ENCODE measurements at regions not wholly inside any gene's neighbourhood (a gene's known extent, or its start where the extent isn't known, plus 50 kb on each side); places are given as distances from the start of the nearest gene placed in this dataset.
"Not testable (repeated sequence)": the region's sequence is repeated elsewhere in the genome, so short reads cannot be mapped to it uniquely, and the experiment has no call there.

DNA sequence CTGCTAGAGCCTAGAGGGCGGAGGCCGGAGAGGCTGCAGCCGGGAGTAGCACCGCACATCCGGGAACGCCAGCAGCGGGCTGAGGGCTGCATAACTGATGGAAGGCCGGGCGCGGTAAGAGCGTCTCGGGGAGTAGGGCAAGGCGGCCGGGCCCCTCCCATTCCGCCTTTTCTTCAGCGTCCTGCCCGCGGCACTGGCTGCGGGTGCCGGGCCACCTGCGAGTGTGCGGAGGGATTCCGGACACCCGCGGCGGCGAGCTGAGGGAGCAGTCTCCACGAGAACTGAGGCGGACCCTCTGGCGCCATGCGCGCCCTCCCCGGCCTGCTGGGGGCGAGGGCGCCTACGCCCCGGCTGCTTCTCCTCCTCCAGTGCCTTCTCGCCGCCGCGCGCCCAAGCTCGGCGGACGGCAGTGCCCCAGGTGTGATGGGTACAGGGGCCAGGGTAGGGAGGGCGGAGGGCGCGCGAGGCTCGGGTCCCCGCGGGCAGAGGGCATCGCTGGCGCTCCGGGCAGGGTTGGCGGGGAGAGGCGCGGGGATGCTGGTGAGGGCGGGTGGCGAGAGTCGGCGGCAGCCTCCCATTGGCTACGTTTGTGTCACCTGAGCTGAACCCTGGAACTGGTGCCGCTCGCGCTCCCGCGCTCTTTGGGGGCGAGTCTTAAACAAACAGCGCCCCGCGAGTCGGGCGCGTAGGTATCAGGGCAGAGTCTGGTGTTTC is 334.4 kb downstream of the SRGAP2C start:
- DNase-seq: peak; percentile 63

DNA sequence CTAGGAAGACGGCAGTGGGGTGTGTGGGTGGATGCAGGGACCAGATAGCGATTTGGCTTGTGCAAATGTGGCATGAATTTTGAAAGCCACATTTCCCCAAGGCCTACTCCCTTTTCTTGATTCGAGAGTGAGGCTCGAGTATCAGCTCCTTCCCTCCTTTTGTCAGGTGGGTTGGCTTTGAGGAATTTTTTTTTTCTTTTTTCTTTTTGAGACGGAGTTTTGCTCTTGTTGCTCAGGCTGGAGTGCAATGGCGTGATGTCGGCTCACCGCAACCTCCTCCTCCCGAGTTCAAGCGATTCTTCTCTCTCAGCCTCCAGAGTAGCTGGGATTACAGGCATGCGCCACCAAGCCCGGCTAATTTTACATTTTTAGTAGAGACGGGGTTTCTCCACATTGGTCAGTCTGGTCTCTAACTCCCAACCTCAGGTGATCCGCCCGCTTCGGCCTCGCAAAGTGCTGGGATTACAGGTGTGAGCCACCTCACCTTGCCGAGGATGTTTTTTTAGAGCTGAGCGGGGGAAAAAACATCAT is 335.0 kb downstream of the SRGAP2C start:
- DNase-seq: not testable (repeated sequence)

DNA sequence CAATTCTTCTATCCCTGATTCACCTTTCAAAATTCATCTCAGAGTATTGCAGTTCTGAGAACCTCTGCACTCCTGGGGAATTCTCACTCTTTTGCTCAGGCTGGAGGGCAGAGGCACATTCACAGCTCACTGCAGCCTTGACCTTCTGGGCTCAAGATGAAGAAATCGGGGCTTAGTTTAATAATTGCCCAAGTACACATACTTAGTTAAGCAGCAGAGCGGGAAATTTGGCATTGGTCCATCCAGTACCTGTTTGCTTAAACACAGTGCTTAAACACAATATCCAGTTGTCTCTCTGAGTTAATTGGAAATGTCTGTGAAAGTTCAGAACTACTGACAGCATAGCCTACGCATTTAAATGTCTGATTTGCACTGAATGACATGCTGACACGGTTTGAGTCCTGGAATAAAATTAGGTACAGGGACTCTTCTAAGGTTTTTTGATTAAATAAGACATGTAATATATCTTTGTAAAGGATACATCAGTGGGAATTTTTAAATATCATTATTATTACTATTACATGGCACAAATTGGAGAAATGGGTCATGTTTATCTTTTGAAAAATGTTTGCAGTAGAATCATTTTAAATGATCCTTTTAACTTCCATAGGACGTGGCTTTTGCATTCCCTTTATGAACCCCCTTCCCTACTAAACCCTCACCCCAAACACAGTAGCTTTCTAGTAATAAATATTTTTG is 337.4 kb downstream of the SRGAP2C start:
- DNase-seq: no peak

DNA sequence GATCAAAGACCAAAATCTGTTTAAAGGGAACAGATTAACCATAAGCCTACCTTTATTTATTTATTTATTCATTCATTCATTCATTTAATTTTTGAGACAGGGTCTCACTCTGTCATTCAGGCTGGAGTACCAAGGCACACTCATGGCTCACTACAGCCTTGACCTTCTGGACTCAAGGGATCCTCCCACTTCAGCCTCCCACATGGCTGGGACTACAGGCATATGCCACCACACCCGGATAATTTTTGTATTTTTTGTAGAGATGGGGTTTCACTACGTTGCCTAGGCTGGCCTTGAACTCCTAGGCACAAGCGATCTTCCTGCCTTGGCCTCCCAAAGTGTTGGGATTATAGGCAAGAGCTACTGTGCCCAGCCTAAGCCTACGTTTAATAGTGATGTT is 338.3 kb downstream of the SRGAP2C start:
- DNase-seq: not testable (repeated sequence)

DNA sequence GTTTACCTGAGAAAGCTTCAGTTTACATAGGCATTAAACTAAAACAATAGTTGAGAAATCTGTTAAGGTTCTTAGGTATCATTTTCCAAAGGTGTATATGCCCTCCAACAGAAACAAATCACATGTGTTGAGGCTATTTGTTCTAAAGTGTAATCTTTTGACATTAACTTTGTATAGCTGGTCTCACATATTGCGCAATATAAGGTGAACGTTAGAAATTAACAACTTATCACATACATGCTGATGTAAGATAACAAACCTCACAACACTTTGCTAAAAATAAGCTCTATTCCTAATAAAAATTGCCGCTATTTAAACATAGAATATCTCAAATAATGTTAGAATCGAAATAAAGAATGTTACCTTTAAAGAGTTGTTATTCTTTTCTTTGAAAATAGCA is 340.6 kb downstream of the SRGAP2C start:
- DNase-seq: no peak

DNA sequence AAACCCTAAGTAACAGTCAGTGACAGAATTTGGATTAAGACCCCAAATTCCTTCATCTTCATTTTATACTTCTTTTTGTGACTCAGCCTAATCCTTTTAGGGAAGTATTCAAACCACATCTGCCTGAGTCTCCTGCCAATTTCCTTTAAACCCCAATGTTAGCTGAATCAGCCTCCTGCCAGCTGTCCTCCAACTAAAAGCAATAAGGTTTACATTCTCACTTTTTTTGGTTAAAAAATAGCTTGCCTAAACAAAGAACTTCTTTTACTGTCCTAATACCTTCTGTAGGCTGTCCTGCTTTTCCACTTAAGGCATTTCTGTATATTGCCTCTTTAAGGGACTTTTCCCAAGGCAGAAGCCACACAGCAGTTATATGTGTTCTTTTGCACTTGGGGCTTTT is 344.2 kb downstream of the SRGAP2C start:
- not testable (repeated sequence) for DNase-seq

DNA sequence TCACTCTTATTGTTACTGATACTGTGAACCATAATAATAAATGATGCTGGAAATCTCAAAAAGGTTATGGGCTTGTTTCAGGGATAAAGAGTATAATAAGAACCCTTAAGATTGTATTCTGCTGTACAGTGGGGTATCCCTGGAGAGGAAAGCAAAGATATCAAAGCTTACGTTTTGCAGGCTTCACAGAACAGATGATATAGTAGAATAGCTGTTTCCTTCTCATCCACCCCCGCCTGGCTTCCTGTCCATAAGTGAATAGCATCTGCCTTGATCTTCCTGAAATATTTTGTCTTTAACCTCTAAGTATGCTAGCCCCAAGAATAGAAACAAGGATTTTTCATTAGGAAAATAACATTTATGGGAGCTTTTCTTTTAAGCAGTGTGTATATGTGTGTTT is 345.3 kb downstream of the SRGAP2C start:
- not testable (repeated sequence) for DNase-seq

DNA sequence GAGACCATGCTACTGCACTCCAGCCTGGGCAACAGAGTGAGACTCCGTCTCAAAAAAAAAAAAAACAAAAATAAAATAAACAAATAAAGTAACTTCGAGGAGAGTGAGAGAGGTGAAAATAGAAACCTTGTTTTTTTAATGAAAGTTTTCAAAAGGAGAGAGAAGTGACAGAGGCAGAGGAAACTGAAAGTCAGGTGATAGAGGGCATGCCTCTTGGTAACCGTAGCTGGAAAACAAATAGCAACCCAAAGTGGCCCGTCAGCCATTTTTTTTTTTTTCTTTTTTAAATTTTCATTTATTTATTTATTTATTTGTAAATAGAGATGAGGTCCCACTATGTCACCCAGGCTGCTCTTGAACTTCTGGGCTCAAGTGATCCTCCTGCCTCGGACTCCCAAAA is 347.0 kb downstream of the SRGAP2C start:
- not testable (repeated sequence) for DNase-seq

DNA sequence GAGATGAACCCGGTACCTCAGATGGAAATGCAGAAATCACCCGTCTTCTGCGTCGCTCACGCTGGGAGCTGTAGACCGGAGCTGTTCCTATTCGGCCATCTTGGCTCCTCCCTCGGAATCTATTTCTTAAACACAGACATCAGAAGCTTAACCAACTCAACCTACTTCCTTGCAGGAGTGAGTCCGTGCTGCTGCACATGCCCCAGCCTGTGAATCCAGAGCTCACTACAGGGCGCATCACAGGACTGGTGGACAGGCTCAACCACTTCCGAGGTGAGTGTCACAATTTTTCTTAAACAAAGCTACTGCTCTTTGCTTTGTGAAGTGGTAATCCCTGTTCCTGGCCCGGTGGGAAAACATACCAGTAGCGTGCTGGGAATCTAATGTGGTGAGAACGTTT is 353.4 kb downstream of the SRGAP2C start:
- not testable (repeated sequence) for DNase-seq

DNA sequence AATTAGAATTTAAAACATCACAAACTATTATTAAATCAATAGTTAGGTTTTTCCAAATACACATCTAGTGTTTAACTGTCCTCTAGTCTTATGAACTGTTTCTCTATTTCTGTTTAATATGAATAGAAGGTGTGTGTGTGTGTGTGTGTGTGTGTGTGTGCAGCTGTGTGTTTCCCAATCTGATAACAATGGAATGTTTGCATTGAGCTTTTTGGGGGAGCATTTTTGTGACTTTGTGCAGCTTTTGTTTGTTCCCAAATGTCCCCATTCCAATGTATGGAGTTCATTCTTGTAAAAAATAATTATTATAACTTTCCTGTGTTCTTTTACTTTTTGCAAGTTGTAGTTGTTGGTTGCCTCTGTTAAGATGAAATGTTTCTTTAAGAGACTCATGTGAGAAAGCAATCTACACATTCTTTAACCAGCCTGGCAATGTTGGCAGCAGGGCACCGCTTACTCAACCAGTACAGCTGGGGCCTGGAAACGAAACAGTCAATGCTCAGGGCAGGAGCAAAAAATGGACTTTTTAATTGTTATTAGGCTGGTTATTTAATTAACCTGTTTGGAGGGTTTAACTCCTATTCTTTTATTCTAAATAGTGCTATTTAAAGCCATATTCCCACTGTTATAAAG is 354.3 kb downstream of the SRGAP2C start:
- DNase-seq: no peak

DNA sequence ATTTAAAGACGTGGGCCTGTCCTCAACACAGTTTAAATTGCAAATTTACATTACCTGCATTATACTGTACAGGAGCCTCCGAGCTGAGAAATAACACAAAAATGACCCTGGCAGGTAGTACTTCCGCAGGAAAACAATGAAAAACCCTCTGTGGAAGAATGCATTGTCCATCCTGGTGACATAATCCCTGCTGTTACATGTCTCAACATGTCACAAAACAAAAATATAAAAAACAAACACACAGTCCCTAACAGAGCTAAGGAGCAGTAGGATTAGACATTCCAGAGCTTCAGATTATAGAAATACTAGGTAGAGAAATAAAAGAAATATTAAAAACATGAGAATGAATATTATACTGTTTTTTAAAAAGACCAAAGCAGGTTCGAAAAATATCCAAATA is 359.2 kb downstream of the SRGAP2C start:
- DNase-seq: not testable (repeated sequence)

DNA sequence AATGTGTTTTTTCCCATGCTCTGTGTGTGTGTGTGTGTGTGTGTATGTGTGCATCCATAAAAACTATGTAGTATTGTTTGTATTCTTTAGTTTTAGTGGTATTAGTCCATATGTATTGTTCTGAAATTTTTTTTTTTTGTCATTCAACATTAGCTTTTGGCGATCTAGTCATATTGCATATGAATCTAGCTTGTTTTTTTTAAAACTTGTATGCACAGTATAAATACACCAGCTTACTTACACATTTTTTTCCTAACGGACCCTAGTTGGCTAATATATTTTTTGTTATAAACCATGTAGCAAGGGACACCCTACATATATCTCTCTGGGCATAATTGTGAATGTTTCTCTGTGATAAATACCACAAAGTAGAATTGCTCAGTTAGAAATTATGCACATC is 359.7 kb downstream of the SRGAP2C start:
- no peak for DNase-seq

DNA sequence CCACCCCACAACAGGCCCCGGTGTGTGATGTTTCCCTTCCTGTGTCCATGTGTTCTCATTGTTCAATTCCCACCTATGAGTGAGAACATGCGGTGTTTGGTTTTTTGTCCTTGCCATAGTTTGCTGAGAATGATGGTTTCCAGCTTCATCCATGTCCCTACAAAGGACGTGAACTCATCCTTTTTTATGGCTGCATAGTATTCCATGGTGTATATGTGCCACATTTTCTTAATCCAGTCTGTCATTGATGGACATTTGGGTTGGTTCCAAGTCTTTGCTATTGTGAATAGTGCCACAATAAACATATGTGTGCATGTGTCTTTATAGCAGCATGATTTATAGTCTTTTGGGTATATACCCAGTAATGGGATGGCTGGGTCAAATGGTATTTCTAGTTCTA is 361.1 kb downstream of the SRGAP2C start:
- DNase-seq: not testable (repeated sequence)

DNA sequence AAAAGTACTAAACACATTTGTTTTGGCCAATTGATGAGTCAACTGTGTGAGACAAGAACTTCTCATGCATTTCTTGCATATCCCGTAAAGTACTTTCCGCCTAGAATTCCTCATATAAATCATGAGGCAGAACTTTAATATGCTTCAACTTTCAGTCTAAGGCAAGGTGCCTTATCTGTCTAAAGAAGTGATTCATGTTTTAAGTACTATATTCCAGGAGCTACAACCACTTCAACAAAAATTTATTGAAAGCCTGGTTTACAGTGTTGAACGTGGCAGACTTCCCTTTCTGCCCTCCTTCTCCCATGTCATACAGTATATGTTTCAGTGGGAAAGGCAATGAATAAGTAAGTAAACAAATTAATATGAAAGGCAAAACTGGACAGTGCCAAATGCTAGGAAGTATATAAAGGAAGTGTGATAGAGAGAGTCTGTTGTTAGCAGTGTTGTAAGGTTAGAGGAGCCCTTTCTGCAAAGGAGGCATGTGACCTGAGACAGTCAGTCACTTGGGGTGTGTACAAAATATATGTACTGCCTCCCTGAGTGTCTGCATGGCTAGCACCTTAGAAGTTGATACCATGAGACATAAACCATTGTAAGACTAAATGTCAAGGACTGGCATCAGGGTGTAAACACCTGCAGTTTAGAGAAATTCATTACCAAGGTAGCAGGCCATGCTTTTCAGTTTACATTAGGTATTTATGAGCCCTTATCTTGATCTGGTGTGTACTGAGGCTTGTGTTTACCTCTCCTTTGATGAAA is 362.2 kb downstream of the SRGAP2C start:
- DNase-seq: no peak

DNA sequence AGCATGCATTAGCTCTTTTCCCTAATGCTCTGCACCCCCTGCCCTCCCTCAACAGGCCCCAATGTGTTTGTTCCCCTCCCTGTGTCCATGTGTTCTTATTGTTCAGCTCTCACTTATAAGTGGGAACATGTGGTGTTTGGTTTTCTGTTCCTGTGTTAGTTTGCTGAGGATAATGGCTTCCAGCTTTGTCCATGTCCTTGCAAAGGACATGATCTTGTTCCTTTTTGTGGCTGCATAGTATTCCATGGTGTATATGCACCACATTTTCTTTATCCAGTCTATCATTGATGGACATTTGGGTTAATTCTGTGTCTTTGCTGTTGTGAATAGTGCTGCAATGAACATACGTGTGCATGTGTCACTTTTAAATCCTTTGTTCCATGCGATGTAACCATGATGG is 363.0 kb downstream of the SRGAP2C start:
- DNase-seq: not testable (repeated sequence)

DNA sequence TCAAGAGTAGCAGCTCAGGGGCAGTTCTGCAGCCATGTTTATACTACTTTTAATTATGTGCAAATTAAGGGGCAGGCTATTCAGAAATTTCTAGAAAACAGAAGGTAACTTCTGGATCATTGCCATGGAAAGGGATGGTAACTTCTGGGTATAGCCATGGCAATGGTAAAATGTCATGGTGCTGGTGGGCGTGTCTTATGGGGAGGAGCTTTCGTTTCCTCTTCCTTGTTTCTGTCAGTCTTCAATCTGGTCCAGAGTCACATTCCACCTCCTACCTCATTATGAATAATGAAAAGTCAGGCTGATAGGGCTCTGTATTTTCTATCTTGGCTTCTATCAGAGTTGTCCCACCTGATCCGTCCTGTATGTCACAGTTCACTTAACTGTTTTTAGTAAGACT is 366.0 kb downstream of the SRGAP2C start:
- not testable (repeated sequence) for DNase-seq

DNA sequence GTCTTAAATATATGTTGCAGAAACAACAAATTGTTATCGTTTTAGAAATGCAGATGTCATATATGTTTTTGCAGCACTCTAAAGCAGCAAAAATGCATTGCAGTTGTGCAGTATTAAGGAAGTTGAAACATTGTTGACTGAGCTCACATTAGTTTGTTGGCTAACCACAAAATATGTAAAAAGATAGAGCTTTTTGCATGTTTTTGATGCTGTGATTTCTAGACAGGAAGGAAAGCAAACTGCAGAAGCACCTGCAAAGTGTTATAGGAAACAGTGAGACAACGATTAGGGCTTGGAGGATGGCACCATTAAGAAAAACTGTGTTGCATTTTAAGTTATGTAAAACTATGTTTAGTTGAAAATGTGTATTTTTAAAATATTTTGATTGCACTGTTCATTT is 366.7 kb downstream of the SRGAP2C start:
- DNase-seq: not testable (repeated sequence)

DNA sequence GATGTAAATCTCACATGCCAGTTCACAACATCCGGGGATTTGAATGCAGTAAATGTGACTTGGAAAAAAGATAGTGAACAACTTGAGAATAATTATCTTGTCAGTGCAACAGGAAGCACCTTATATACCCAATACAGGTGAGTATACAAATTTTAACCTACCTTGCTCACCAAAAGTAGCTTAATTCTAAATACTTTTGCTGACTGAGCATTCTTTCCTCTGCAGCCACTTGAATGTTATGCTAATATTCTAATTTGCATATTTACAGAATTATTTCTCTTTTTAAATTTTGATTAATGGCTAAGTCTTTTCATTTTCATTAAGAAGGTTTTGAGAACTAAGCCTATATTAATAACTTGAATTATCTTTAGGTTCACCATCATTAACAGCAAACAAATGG is 371.8 kb downstream of the SRGAP2C start:
- DNase-seq: not testable (repeated sequence)

DNA sequence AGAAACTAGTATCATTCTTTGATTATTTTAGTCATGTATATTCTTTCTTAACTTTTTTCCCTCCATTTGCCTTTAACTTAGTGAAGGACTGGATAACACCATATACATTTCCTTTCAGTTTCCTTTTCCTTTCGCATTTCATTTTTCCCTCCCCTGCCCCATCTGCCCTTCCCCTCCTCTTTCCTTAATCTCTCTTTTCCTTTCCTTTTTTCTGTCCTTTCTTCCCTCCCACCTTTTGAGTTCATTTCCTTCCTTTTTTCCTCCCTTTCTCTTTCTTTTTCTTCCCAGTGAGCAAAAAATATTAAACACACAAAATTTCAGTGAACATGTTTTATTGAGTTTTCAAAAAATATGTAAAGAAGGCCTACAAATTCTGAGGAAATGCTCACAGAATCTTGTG is 373.3 kb downstream of the SRGAP2C start:
- DNase-seq: not testable (repeated sequence)

DNA sequence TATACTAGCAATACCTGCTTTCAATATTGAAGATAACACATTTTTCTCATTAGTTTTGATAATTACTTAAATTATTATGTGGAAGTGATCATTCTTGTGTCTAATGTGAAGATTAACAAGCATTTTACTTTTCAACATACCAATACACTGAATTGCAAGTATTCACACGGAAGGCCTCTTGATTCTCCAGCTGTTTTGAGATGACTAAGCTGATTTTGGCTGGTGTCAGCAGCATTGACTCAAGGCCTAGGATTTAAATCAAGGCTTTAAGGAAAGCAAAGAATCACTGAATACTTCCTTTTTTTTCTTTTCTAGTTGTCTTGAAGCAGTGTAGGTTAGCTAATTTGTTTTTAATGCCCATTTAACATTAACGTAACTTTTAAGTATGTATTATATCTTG is 373.7 kb downstream of the SRGAP2C start:
- DNase-seq: no peak

DNA sequence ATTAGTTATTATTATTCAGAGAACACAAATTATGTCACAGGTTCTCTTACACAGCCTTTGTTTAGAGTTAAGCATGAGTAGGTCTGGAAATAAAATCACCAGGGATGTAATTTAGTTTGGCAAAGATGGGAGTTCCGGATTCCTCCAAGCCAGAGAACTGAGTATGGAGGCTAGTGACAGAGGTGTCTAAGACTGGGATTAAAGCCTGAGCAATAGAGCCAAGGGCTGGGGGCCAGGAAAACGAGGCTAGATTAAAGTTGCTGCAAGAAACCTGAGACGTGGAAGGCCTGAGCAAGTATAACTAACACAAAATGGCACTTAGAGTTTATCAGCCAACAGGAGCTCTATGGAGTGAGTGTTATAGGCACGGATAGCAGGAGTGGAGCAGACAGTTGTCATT is 381.6 kb downstream of the SRGAP2C start:
- no peak for DNase-seq

DNA sequence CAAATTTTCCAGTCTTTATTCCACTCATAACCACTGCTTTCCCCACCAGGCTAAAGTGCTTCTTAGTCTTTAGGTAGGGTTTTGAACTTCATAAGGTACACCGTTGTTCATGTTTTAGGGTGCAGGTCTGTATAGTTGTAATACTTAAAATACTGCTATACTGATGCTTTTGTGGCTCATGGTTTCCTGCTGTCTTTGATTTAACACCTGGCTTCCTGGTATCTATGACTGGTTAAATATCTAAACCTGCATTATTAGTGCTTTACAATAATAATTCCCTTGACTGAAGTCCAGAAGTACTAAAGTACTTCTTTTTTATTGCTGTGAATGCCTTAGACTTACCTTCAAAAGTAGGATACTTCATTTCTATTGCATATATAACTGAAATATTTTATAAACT is 384.7 kb downstream of the SRGAP2C start:
- no peak for DNase-seq

DNA sequence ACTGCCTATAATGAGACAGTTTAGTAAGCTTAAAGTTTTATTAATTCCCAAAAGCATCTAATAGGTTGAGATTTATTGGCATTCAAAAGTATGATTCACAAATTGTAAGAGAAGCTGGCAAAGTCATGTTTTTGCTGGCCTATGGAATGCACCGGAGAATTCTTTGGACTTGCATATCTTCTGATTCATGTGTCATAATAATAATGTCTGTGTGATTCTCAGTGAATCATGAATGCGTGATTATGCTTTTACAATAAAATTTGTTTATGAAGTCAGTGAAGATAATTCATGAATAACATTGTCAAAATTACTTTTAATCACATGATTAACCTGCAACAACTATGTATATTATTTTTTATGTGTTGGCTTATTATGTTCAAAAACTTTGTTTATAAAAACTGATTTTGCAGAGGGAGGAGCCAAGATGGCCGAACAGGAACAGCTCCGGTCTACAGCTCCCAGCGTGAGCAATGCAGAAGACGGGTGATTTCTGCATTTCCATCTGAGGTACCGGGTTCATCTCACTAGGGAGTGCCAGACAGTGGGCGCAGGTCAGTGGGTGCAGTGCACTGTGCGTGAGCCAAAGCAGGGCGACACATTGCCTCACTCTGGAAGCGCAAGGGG is 389.2 kb downstream of the SRGAP2C start:
- not testable (repeated sequence) for DNase-seq

Measured in GDM1 (cell line).